ENCODE measurements at regions not wholly inside any gene's neighbourhood (a gene's known extent, or its start where the extent isn't known, plus 50 kb on each side); places are given as distances from the start of the nearest gene placed in this dataset.

DNA sequence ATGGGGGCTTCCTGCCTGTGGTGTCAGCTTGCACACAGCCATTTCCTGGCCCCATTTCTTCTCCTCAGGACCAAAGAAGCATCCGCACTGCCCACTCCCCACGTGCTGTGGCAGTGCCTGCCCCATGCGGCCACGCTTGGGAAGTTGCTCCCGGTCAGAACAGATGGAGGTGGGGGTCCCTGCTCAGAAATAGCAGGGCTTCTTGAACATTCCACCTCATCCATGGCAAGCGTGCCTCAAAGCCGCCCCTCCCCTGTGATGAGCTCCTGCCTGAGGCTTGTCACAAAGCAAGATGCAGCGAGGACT lies 238.2 kb downstream of the SYK start:
- TF ChIP-seq, protein P1, sequence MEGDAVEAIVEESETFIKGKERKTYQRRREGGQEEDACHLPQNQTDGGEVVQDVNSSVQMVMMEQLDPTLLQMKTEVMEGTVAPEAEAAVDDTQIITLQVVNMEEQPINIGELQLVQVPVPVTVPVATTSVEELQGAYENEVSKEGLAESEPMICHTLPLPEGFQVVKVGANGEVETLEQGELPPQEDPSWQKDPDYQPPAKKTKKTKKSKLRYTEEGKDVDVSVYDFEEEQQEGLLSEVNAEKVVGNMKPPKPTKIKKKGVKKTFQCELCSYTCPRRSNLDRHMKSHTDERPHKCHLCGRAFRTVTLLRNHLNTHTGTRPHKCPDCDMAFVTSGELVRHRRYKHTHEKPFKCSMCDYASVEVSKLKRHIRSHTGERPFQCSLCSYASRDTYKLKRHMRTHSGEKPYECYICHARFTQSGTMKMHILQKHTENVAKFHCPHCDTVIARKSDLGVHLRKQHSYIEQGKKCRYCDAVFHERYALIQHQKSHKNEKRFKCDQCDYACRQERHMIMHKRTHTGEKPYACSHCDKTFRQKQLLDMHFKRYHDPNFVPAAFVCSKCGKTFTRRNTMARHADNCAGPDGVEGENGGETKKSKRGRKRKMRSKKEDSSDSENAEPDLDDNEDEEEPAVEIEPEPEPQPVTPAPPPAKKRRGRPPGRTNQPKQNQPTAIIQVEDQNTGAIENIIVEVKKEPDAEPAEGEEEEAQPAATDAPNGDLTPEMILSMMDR (IDR thresholded peaks at IDR 0.05), result no peak
- no peak for TF ChIP-seq POLR2A (IDR thresholded peaks at IDR 0.05)
- no peak for TF ChIP-seq EP300 (IDR thresholded peaks at IDR 0.05)

All from ovary (tissue), 3 donors.